HUES48 (cell line): ENCODE measurements at regions not wholly inside any gene's neighbourhood (a gene's known extent, or its start where the extent isn't known, plus 50 kb on each side); places are given as distances from the start of the nearest gene placed in this dataset.

Experiments
- H3K27ac ChIP-seq: one replicate; pipeline ENCODE4 v1.7.0; 2013; ENCODE audit warnings: low read depth, low read length, inconsistent platforms
- H3K27me3 ChIP-seq: 2 replicates; pipeline ENCODE4 v1.6.1; 2013; ENCODE audit warnings: mild to moderate bottlenecking, low read length; ENCODE audit not compliant: control insufficient read depth, insufficient read depth
- H3K36me3 ChIP-seq: 2 replicates; pipeline ENCODE4 v1.6.1; 2013; ENCODE audit warnings: low read length; ENCODE audit not compliant: control insufficient read depth, insufficient read depth
- H3K4me1 ChIP-seq: 2 replicates; pipeline ENCODE4 v1.6.1; 2013; ENCODE audit warnings: mild to moderate bottlenecking, low read length; ENCODE audit not compliant: control insufficient read depth, insufficient read depth
- H3K4me3 ChIP-seq: 2 replicates; pipeline ENCODE4 v1.5.1; 2013; ENCODE audit warnings: mild to moderate bottlenecking, low read depth, low read length
- H3K9ac ChIP-seq: 2 replicates; pipeline ENCODE4 v1.6.1; 2013; ENCODE audit warnings: mild to moderate bottlenecking, low read depth, low read length, moderate library complexity
- H3K9me3 ChIP-seq: 2 replicates; pipeline ENCODE4 v1.6.1; 2013; ENCODE audit warnings: low read length; ENCODE audit not compliant: control insufficient read depth, insufficient read depth

DNA sequence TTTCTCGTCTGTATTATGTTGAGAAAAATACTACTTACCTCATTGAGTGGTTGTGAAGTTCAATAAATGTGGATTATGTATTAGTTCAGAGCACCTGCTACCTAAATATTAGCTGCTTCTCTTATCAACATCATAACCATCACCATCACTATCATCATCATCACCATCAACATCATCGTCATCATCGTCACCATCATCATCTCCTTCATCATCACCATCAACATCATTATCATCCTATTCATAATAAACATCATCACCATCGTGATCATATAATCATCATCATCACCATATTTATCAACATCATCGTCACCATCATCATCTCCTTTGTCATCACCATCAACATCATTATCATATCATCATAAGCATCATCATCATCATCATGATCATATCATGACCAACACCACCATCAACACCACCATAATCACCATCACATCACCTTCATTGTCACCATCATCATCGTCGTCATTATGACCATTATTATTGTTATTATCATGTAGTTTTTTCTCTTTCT lies 181.0 kb upstream of the ADCY2 start:
- H3K4me3 ChIP-seq: no peak overlapping the region
- no peak overlapping the region for H3K27ac ChIP-seq
- H3K9me3 ChIP-seq: no peaks in the 10 kb centered on the region
- H3K9ac ChIP-seq: no peak overlapping the region
- H3K4me1 ChIP-seq: no peaks in the 10 kb centered on the region
- no peaks in the 10 kb centered on the region for H3K36me3 ChIP-seq
- no peaks in the 10 kb centered on the region for H3K27me3 ChIP-seq

DNA sequence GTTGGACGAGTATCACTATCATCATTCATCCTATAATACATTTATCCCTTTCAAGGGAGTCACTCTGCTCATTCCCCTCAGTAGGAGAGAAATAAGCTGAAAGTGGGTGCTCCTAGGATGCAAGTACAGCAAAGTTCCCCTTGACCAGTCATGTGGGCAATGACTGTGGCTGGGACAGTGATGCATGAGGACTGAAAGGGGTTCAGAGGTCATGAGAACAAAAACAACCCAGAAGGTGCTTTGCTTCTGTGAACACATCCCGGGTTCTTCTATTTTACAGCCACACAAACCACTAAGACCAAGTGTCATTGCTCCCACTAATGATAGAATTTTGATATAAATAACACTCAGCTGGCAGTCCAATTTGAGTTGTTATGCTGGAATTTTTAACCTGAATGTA lies 177.8 kb upstream of the ADCY2 start:
- no peaks in the 10 kb centered on the region for H3K27me3 ChIP-seq
- no peaks in the 10 kb centered on the region for H3K36me3 ChIP-seq
- H3K27ac ChIP-seq: no peak overlapping the region
- no peak overlapping the region for H3K4me3 ChIP-seq
- no peaks in the 10 kb centered on the region for H3K4me1 ChIP-seq
- H3K9me3 ChIP-seq: no peaks in the 10 kb centered on the region
- H3K9ac ChIP-seq: no peak overlapping the region

DNA sequence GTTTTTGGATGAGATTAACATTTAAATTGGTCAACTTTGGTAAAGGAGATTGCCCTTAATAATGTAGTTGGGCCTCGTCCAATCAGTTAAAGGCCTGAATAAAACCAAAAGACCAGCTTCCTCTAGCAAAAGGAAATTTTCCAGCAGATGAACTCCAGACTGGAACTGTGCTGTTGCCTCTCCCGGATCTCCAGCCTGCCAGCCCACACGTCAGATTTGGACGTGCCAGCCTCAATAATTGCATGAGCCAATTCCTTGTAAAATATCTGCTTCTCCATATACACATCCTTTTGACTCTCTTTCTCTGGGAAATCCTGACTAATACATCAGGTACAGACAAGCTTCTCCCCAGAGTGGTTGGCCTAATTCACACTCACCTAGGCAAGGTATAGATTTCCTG lies 175.8 kb upstream of the ADCY2 start:
- Histone ChIP-seq H3K9me3 (no peaks in the 10 kb centered on the region), H3K27me3 (no peaks in the 10 kb centered on the region), H3K9ac (no peak overlapping the region), H3K4me1 (no peaks in the 10 kb centered on the region), H3K36me3 (no peaks in the 10 kb centered on the region), H3K4me3 (no peak overlapping the region), H3K27ac (no peak overlapping the region)

DNA sequence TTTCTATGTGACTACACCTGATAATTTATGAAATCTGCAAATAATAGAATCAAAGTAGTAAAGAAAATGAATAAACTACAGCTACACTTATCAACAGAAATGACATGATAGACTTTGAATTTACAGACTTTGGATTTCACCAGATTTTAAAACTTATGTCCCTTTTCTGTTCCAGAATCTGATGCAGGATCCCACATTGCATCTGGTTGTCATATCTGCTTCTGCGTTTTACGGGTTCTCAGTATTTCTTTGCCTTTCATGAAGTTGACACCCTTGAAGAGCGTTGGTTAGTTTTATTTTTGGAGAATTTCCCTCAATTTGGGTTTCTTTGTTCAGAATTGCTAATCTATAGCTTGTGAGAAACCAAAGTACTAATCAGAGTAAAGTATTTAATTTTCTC lies 174.9 kb upstream of the ADCY2 start:
- no peak overlapping the region for H3K27ac ChIP-seq
- H3K4me3 ChIP-seq: no peak overlapping the region
- no peaks in the 10 kb centered on the region for H3K27me3 ChIP-seq
- H3K36me3 ChIP-seq: no peaks in the 10 kb centered on the region
- H3K9me3 ChIP-seq: no peaks in the 10 kb centered on the region
- no peak overlapping the region for H3K9ac ChIP-seq
- H3K4me1 ChIP-seq: no peaks in the 10 kb centered on the region

DNA sequence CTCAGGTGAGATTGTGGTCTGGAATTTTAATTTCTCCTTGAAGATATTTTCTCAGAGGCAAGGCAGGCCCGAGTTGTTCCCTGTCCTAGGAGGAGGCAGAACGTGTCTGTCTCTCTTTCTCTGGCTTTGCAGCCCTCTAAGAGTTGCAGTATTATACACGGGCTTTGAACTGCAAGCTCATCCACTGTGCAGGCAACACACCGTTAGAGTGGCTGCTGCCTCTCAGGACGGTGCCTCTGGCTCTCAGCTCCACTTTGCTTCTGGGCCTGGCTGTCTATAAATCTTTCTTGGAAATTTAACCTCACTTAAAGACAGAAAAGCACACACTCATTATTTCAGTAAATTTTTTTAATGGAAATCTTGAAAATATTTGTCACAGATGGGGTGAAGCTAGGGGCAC lies 170.1 kb upstream of the ADCY2 start:
- H3K27me3 ChIP-seq: no peaks in the 10 kb centered on the region
- H3K4me1 ChIP-seq: no peaks in the 10 kb centered on the region
- no peak overlapping the region for H3K9ac ChIP-seq
- H3K4me3 ChIP-seq: no peak overlapping the region
- no peak overlapping the region for H3K27ac ChIP-seq
- H3K36me3 ChIP-seq: no peaks in the 10 kb centered on the region
- H3K9me3 ChIP-seq: no peaks in the 10 kb centered on the region

DNA sequence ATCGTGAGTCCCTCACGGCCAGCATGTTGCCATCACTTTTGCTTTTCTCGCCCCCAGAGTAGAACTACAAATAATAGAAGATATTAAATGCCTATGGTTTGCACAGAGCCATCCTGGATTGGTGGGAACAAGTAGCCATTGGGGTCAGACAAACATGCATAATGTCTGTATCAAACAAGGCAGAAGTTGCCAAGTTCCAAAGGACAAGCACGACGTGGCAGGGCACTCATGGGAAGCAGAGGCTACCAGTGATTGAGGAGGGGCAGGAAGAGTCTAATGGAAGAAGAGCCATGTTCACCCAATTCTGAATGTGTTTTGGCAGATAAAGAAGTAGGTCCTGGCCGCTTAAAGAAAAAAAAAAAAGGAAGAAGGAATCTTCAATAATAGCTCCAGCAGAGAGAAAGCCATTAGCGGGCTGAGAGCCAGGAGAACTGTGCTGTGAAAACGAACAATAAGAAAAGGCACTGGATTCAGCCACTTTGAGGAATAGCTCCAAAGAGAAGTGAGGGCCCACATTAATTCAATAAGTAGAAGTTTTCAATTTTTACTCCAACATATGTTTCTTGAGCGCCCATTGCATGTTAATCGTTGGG lies 153.7 kb upstream of the ADCY2 start:
- H3K9ac ChIP-seq: no peak overlapping the region
- no peaks in the 10 kb centered on the region for H3K36me3 ChIP-seq
- no peaks in the 10 kb centered on the region for H3K9me3 ChIP-seq
- no peak overlapping the region for H3K4me3 ChIP-seq
- H3K4me1 ChIP-seq: 0 out of 2 replicates have a peak, but pooled peaks cover 3% of the 10 kb centered on the region
- H3K27ac ChIP-seq: no peak overlapping the region
- no peaks in the 10 kb centered on the region for H3K27me3 ChIP-seq

DNA sequence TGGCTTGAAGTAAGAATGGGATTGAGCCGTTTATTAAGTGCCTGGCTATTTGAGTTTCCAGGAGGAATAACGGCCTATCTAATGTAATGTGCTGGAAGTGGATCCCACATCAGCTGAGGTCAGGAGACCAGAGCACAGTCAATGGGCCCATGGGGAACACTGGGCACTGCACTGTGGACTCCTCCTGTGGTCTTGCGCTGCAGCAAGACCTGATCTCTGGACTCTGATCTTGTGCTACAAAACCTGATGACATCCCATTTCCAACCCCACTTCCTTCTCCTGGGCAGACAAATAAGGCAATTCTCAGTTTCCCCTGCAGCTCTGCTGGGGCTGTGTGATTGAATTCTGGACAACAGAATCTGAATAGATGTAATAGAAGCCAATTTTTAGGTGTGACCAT lies 151.7 kb upstream of the ADCY2 start:
- Histone ChIP-seq H3K36me3 (no peaks in the 10 kb centered on the region), H3K4me3 (no peak overlapping the region), H3K27ac (no peak overlapping the region), H3K9me3 (no peaks in the 10 kb centered on the region), H3K9ac (no peak overlapping the region), H3K4me1 (no peaks in the 10 kb centered on the region), H3K27me3 (no peaks in the 10 kb centered on the region)

DNA sequence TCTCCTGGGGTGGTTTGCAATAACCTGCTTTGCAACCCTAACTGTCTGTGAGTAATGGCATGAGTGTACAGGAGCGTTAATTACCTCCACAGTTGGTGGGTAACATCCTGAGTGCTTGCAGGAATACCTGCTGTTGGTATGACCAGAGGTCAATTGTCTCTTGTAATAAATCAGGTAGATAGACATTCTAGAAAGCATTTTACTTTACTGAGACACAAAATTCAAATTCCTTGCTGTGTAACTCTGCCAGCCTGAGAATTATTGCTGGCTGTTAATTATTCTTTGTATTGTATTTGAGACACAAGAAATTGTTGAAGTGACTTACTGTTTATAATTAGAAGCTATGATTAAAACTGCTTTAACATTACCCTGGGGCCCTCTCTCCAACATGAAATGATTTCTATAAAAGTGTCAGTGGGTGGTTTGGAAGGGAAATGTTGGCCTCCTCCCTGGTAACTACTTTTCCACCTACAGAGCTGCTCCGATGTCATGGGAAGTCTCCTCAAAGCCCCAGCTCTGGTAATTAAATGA lies 150.8 kb upstream of the ADCY2 start:
- H3K4me3 ChIP-seq: no peak overlapping the region
- H3K4me1 ChIP-seq: peaks cover 5% of the 10 kb centered on the region; the same call in 1 of the 2 replicates
- no peak overlapping the region for H3K27ac ChIP-seq
- no peaks in the 10 kb centered on the region for H3K9me3 ChIP-seq
- no peak overlapping the region for H3K9ac ChIP-seq
- no peaks in the 10 kb centered on the region for H3K36me3 ChIP-seq
- no peaks in the 10 kb centered on the region for H3K27me3 ChIP-seq

DNA sequence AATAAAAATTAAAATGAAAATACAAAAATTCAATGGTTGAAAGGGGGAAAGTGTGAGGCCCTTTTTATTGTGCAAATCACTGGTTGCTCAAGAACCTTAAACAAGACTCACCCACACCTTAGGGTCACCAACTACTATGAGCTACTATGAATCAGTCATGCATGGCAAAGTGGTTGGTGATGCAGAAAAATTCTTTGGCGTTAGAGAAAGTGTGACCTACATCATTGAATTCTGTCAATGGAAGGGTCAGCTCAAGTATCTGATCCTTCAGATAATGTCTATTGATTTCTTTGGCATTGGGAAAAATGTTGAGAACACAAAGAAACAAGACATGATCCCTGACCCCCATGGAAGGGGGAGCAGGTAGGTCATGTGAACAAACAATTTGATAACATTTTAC lies 149.7 kb upstream of the ADCY2 start:
- Histone ChIP-seq H3K9ac (no peak overlapping the region), H3K9me3 (no peaks in the 10 kb centered on the region), H3K27ac (no peak overlapping the region), H3K4me3 (no peak overlapping the region), H3K4me1 (peaks cover 5% of the 10 kb centered on the region; the same call in 1 of the 2 replicates), H3K27me3 (no peaks in the 10 kb centered on the region), H3K36me3 (no peaks in the 10 kb centered on the region)

DNA sequence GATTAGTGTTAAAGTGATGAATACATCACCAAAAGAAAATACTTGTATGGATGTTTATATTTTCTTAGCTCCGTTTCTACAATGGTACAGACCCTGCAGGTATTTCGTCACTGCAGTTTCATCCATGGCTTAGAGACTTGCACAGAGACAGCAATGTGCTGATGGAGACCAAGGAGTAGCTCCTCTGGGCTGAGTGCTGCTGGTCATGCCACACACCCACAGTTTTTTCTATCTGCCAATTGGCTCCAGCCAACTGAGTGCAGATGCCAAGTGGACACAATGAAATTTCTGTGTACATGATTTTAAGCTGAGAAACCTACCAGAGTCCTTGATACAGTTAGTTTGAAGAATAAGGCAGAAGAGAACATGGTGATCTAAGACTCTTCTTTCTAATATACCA lies 145.9 kb upstream of the ADCY2 start:
- no peak overlapping the region for H3K27ac ChIP-seq
- peaks cover 5% of the 10 kb centered on the region; the same call in 1 of the 2 replicates for H3K4me1 ChIP-seq
- no peak overlapping the region for H3K9ac ChIP-seq
- no peak overlapping the region for H3K4me3 ChIP-seq
- H3K27me3 ChIP-seq: no peaks in the 10 kb centered on the region
- no peaks in the 10 kb centered on the region for H3K9me3 ChIP-seq
- H3K36me3 ChIP-seq: no peaks in the 10 kb centered on the region

DNA sequence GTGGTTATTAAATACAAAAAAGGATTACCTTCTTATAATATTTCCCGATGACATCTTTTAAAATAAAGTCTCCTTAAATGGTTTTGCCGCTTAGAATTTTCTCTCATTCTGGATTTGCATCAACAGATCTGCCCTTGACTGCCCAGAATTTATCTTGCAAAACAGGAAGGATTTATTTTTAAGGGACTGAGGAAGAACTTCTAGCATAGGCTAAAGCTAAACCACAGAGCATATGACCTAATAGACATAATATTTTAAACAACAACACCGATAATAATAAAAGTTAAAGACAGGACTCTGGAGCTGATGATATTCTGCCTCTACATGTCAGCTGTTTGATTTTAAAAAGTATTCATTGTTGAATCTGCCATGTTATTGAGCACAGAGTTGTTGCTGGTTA lies 145.3 kb upstream of the ADCY2 start:
- peaks cover 5% of the 10 kb centered on the region; the same call in 1 of the 2 replicates for H3K4me1 ChIP-seq
- no peaks in the 10 kb centered on the region for H3K27me3 ChIP-seq
- H3K9me3 ChIP-seq: no peaks in the 10 kb centered on the region
- no peak overlapping the region for H3K27ac ChIP-seq
- H3K36me3 ChIP-seq: no peaks in the 10 kb centered on the region
- H3K9ac ChIP-seq: no peak overlapping the region
- no peak overlapping the region for H3K4me3 ChIP-seq
